ENCODE measurements at regions not wholly inside any gene's neighbourhood (a gene's known extent, or its start where the extent isn't known, plus 50 kb on each side); places are given as distances from the start of the nearest gene placed in this dataset.

DNA sequence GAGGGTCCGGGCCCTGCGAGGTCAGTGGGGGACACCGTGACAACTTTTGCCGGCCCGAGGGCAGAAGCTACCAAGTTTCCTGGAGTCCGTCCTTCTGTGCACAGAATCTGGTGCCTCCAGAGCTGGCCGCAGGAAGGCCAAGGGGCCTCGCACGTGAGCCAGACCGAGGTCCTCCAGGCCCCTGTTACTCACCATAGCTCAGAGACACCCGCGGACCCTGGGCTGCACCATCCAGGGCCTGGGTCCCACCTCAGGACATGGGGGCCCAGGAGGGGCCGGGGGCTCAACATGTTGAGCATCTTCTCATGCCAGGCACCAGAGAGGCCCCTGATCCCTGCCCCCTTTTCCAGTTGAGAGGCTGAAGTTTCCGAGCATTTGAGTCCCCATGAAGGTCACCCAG lies 87.9 kb downstream of the HMX1 start:
- Histone ChIP-seq H2BK15ac (ENCODE audit: low read length) (no peak overlapping the region), H3K9ac (replicated peaks in 1 of 4; ENCODE audit: extremely low read depth in 1 of 4, low read depth in 3 of 4, low read length in 3 of 4) (no peak overlapping the region), H3K23ac (ENCODE audit: insufficient read length) (no peak overlapping the region), H4K8ac (ENCODE audit: extremely low read depth, insufficient read depth, low read length) (no peak overlapping the region), H3K9me3 (ENCODE audit: insufficient read depth in 2 of 2, low read depth in 1 of 2, low read length in 1 of 2) (no peaks in the 10 kb centered on the region), H3K27me3 (replicated peaks in 1 of 4; ENCODE audit: control insufficient read depth in 3 of 4, extremely low read depth in 1 of 4, insufficient read depth in 3 of 4, low read length in 3 of 4) (no peaks in the 10 kb centered on the region), H4K91ac (replicated peaks; ENCODE audit: insufficient read length, low read length) (no peak overlapping the region), H3K23me2 (ENCODE audit: low read depth, low read length) (no peaks in the 10 kb centered on the region), H3K36me3 (ENCODE audit: control insufficient read depth in 2 of 4, insufficient read depth in 4 of 4, low read length in 3 of 4) (no peaks in the 10 kb centered on the region), H4K5ac (ENCODE audit: insufficient read length, low read depth, low read length) (no peak overlapping the region), H3K4me2 (ENCODE audit: insufficient read depth in 1 of 2, low read depth in 2 of 2, low read length in 2 of 2) (no peak overlapping the region), H3K4me3 (ENCODE audit: extremely low read depth in 1 of 4, insufficient read depth in 2 of 4, low read depth in 3 of 4, low read length in 4 of 4) (no peak overlapping the region), H2BK5ac (ENCODE audit: low read depth, low read length) (no peak overlapping the region), H3K79me2 (ENCODE audit: control insufficient read depth in 1 of 2, insufficient read depth in 2 of 2, low read length in 2 of 2) (no peaks in the 10 kb centered on the region), H2BK12ac (ENCODE audit: low read depth, low read length) (no peak overlapping the region), H3K4ac (replicated peaks; ENCODE audit: insufficient read length, low read depth, low read length) (no peak overlapping the region), H3K56ac (replicated peaks; ENCODE audit: insufficient read length, low read depth, low read length) (no peak overlapping the region), H4K20me1 (replicated peaks in 1 of 2; ENCODE audit: control insufficient read depth in 1 of 2, insufficient read depth in 2 of 2, low read length in 2 of 2) (no peaks in the 10 kb centered on the region), H2AK5ac (ENCODE audit: low read depth, low read length) (no peak overlapping the region), H3K79me1 (ENCODE audit: low read depth, low read length) (no peaks in the 10 kb centered on the region), H3K4me1 (replicated peaks in 1 of 4; ENCODE audit: control insufficient read depth in 3 of 4, insufficient read depth in 4 of 4, low read length in 3 of 4) (no peaks in the 10 kb centered on the region; a peak in 1 of 7 replicates), H3K14ac (ENCODE audit: insufficient read length) (no peak overlapping the region), H3K18ac (ENCODE audit: extremely low read depth, low read length) (no peak overlapping the region), H2AFZ (ENCODE audit: low read length) (no peak overlapping the region), H3K27ac (ENCODE audit: low read depth, low read length) (no peak overlapping the region), H2BK120ac (replicated peaks; ENCODE audit: low read depth, low read length) (no peak overlapping the region), H2BK20ac (ENCODE audit: low read length) (no peak overlapping the region)
- no peak for DNase-seq (ENCODE audit: low read depth in 1 of 2, low spot score in 2 of 2)
- 83% methylated on average over 14 of the region's 14 CpGs; no CpG with 5 or more reads in 1 of the 2 experiments for WGBS, 2 experiments (ENCODE audit: extremely low coverage in 1 of 2, insufficient coverage in 1 of 2, insufficient read length in 1 of 2, insufficient replicate concordance in 2 of 2, low coverage in 1 of 2, low lambda C conversion rate in 2 of 2, missing lambda C conversion rate in 1 of 2)
- TF ChIP-seq RXRA (IDR thresholded peaks at IDR 0.05; ENCODE audit: insufficient read depth, low read depth, low read length) (no peak), EZH2 (IDR thresholded peaks at IDR 0.05; ENCODE audit: low read depth, low read length, severe bottlenecking) (no peak), TAF1 (IDR thresholded peaks at IDR 0.05; ENCODE audit: low read depth, low read length) (no peak), NANOG (IDR thresholded peaks at IDR 0.05; ENCODE audit: insufficient read depth, low read depth, low read length, poor library complexity, severe bottlenecking) (no peak), RAD21 (IDR thresholded peaks at IDR 0.05 in 1 of 2, conservative IDR thresholded peaks at IDR 0.05 in 1 of 2; ENCODE audit: low read depth in 2 of 2, low read length in 2 of 2) (no peak), SIRT6 (IDR thresholded peaks at IDR 0.05; ENCODE audit: low read length) (no peak), CHD1 (IDR thresholded peaks at IDR 0.05; ENCODE audit: low read depth, low read length) (no peak), TEAD4 (IDR thresholded peaks at IDR 0.05; ENCODE audit: low read depth, low read length) (no peak)
- TF ChIP-seq, protein P1, sequence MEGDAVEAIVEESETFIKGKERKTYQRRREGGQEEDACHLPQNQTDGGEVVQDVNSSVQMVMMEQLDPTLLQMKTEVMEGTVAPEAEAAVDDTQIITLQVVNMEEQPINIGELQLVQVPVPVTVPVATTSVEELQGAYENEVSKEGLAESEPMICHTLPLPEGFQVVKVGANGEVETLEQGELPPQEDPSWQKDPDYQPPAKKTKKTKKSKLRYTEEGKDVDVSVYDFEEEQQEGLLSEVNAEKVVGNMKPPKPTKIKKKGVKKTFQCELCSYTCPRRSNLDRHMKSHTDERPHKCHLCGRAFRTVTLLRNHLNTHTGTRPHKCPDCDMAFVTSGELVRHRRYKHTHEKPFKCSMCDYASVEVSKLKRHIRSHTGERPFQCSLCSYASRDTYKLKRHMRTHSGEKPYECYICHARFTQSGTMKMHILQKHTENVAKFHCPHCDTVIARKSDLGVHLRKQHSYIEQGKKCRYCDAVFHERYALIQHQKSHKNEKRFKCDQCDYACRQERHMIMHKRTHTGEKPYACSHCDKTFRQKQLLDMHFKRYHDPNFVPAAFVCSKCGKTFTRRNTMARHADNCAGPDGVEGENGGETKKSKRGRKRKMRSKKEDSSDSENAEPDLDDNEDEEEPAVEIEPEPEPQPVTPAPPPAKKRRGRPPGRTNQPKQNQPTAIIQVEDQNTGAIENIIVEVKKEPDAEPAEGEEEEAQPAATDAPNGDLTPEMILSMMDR (IDR thresholded peaks at IDR 0.05; ENCODE audit: control extremely low read depth in 1 of 3, insufficient read depth in 1 of 3, low read depth in 1 of 3, low read length in 3 of 3) = no peak
- ChIA-PET CTCF (ENCODE audit: partially characterized antibody) (no interaction called here), POLR2A (ENCODE audit: partially characterized antibody) (no interaction called here)
- FAIRE-seq = no peak

Data from H1 (cell line).